GM13977 (cell line): ENCODE measurements at regions not wholly inside any gene's neighbourhood (a gene's known extent, or its start where the extent isn't known, plus 50 kb on each side); places are given as distances from the start of the nearest gene placed in this dataset.

Experiments
- DNase-seq: peaks from one replicate; pipeline ENCODE4 v3.0.0; 2012; ENCODE audit warnings: low spot score
- in situ Hi-C: fragments of 300-500 bp; cut with MboI; formaldehyde crosslinking; loops from one replicate; pipeline ENCODE4 v1.12.0; 2022; ENCODE audit warnings: low sequenced_read_pairs, low pct_unique_long_range_greater_than_20kb, mixed read lengths, inconsistent platforms; ENCODE audit not compliant: unreplicated experiment
- TF ChIP-seq, protein P1 (sequence below): IDR thresholded peaks from 2 replicates; pipeline ENCODE4 v1.5.1; 2012; ENCODE audit warnings: mild to moderate bottlenecking, control low read depth; ENCODE audit not compliant: insufficient read depth; ENCODE audit errors: extremely low read depth, missing control alignments

- in situ Hi-C loops: no loop called here
- TF ChIP-seq, protein P1, sequence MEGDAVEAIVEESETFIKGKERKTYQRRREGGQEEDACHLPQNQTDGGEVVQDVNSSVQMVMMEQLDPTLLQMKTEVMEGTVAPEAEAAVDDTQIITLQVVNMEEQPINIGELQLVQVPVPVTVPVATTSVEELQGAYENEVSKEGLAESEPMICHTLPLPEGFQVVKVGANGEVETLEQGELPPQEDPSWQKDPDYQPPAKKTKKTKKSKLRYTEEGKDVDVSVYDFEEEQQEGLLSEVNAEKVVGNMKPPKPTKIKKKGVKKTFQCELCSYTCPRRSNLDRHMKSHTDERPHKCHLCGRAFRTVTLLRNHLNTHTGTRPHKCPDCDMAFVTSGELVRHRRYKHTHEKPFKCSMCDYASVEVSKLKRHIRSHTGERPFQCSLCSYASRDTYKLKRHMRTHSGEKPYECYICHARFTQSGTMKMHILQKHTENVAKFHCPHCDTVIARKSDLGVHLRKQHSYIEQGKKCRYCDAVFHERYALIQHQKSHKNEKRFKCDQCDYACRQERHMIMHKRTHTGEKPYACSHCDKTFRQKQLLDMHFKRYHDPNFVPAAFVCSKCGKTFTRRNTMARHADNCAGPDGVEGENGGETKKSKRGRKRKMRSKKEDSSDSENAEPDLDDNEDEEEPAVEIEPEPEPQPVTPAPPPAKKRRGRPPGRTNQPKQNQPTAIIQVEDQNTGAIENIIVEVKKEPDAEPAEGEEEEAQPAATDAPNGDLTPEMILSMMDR: no peak
- no peak for DNase-seq
These were observed 126.3 kb downstream of the ATPSCKMT start for GRCh38 chr5:10123254-10123989.

DNA sequence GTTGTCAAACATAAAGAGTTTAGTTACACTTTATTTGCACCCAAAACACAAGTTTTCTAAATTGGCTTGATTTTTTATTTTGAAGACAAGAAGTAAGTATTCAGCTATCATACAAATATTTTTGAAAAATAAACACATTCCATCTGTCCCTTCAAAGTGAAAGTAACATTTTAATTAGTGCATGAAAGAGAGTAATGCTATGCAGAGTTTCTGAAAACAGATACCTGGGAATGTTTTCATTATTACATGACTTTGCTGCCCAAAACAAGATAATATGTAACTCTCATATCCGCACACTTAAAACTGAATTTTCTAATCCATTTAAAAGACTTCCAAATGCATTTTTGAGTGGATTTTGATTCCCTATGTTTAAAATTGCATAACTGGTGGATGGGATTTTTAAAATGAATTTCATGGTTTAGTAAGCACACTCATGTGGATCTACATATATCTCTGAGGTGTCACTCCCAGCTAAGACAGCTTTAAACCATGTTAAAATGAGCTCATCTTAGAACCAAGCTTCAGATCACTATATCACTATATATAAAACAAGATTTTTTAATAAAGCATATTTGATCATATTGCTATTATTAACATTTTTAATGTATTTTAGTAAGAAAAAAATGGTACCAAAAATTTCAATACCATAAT, 127.5 kb downstream of the ATPSCKMT start:
- TF ChIP-seq, protein P1: no peak
- in situ Hi-C loops: no loop called here
- no peak for DNase-seq

DNA sequence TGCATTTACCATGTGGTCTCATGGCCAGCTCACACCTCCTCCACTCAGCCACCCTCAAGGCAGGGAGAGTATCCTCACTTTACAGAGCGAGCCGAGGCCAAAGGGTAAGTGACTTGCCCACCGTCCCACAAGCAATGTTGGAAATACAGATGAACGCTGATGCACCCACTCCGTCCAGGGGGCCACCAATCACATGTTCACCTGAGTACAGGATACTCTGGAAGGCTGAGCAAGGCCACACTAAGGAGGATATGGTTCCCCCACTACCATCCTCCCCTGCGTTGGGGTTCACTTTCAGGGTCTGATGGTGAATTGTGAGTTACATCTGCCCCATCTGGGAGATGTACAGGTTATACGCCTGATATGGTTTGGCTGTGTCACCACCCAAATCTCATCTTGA, 128.8 kb downstream of the ATPSCKMT start:
- DNase-seq: no peak
- TF ChIP-seq, protein P1: no peak
- in situ Hi-C loops: no loop called here

- DNase-seq: no peak
- TF ChIP-seq, protein P1: no peak
- in situ Hi-C loops: no loop called here
These were observed 131.5 kb downstream of the ATPSCKMT start for GRCh38 chr5:10118150-10118549.

GRCh38 chr5:10116594-10116993, 133.1 kb downstream of the ATPSCKMT start:
- no peak for DNase-seq
- TF ChIP-seq, protein P1: no peak
- in situ Hi-C loops: no loop called here

- TF ChIP-seq, protein P1: no peak
- no peak for DNase-seq
- in situ Hi-C loops: no loop called here
These were observed 134.0 kb downstream of the ATPSCKMT start for GRCh38 chr5:10115669-10116068.
